HepG2 (cell line): ENCODE measurements at regions not wholly inside any gene's neighbourhood (a gene's known extent, or its start where the extent isn't known, plus 50 kb on each side); places are given as distances from the start of the nearest gene placed in this dataset.

ENCODE experiments used
- ATAC-seq: fragments of 200-7000 bp; cut with Tn5 transposase; 3 replicates; pipeline ENCODE4 v1.9.1; 2020; ENCODE audit warnings: mild to moderate bottlenecking, moderate library complexity
- BruUV-seq: library from RNA; stranded (reverse); fragments of 400-500 nt; replicated peaks from 2 replicates; lab custom pipeline; 2021; lab: Mats Ljungman, UMichigan
- CTCF ChIA-PET: fragments of 300-600 bp; formaldehyde crosslinking; extraction: SDS; loops from one replicate; lab custom pipeline; 2021; ENCODE audit warnings: low total read pairs, inconsistent platforms, low intra/inter-chr PET ratio; lab: Yijun Ruan, JAX
- POLR2A ChIA-PET: fragments of 350-600 bp; sonication (Branson Sonifier 250); formaldehyde crosslinking; loops from one replicate; lab custom pipeline; 2020; ENCODE audit warnings: antibody characterized with exemption, inconsistent platforms; lab: Yijun Ruan, JAX
- DNase-seq: peaks from one replicate; pipeline ENCODE4 v3.0.0-alpha.2; 2015; ENCODE audit warnings: low spot score
- FAIRE-seq: peaks from 3 replicates; lab custom pipeline; 2011; peaks lifted over from hg19 to GRCh38; lab: Jason Lieb, UNC
- H2AFZ ChIP-seq: one replicate; pipeline ENCODE4 v1.6.1; 2011; ENCODE audit warnings: low read length, inconsistent platforms
- H3K27ac ChIP-seq: fragments of 300-600 bp; 3 replicates; pipeline ENCODE4 v1.8.0; 2011; ENCODE audit warnings: mixed run types, mild to moderate bottlenecking, mixed read lengths, low read length, inconsistent platforms; ENCODE audit not compliant: insufficient read depth; ENCODE audit errors: extremely low read length
- H3K27me3 ChIP-seq, 2 experiments: fragments of 200-600 bp in 1 of 2; 2 replicates in 1 of 2; 3 replicates in 1 of 2; pipeline versions ENCODE4 v1.6.0 to v1.8.0; 2011; ENCODE audit warnings: low read length in 2 of 2, mild to moderate bottlenecking in 2 of 2, moderate library complexity in 2 of 2, inconsistent platforms in 1 of 2; ENCODE audit not compliant: insufficient read depth in 2 of 2, control insufficient read depth in 1 of 2
- H3K36me3 ChIP-seq, 2 experiments: fragments of 200-600 bp in 1 of 2; replicated peaks in 1 of 2; 2 replicates in 1 of 2; 3 replicates in 1 of 2; pipeline versions ENCODE4 v1.5.1 to v1.8.0; 2011; ENCODE audit warnings: low read length in 2 of 2, inconsistent platforms in 1 of 2; ENCODE audit not compliant: insufficient read depth in 2 of 2, control insufficient read depth in 1 of 2
- H3K4me1 ChIP-seq: 2 replicates; pipeline ENCODE4 v1.5.1; 2012; ENCODE audit warnings: low read length, inconsistent platforms; ENCODE audit not compliant: insufficient read depth
- H3K4me2 ChIP-seq: 2 replicates; pipeline ENCODE4 v1.6.0; 2011; ENCODE audit warnings: low read depth, low read length, inconsistent platforms
- H3K4me3 ChIP-seq, 3 experiments: fragments of 200-600 bp in 1 of 3; sonication (generic), shearing (Covaris generic) in 1 of 3; replicated peaks in 1 of 3; 2 replicates each; pipeline ENCODE4 v1.5.1; 2011 to 2016; ENCODE audit warnings: low read length in 3 of 3, inconsistent platforms in 2 of 3, low read depth in 2 of 3, mild to moderate bottlenecking in 2 of 3, control low read depth in 1 of 3, mixed read lengths in 1 of 3; ENCODE audit not compliant: insufficient read depth in 1 of 3
- H3K79me2 ChIP-seq: one replicate; pipeline ENCODE4 v1.6.1; 2011; ENCODE audit warnings: low read length, inconsistent platforms; ENCODE audit not compliant: insufficient read depth
- H3K9ac ChIP-seq: 2 replicates; pipeline ENCODE4 v1.6.0; 2011; ENCODE audit warnings: mild to moderate bottlenecking, low read depth, low read length, inconsistent platforms; ENCODE audit not compliant: insufficient read depth
- H3K9me3 ChIP-seq: 2 replicates; pipeline ENCODE4 v1.5.1; 2012; ENCODE audit warnings: mild to moderate bottlenecking, low read length
- H4K20me1 ChIP-seq: 2 replicates; pipeline ENCODE4 v1.6.0; 2011; ENCODE audit warnings: inconsistent platforms, mild to moderate bottlenecking, low read length, moderate library complexity; ENCODE audit not compliant: insufficient read depth
- ARID3A ChIP-seq: IDR thresholded peaks from 2 replicates; pipeline ENCODE4 v1.6.1; 2012; ENCODE audit warnings: low read depth, low read length, improper control_type of control experiment
- CSRNP1 ChIP-seq: sonication (generic); formaldehyde crosslinking; IDR thresholded peaks from 2 replicates; pipeline ENCODE4 v1.8.1; 2023; ENCODE audit warnings: mild to moderate bottlenecking, missing genetic modification reagents
- FIP1L1 ChIP-seq: fragments of 200-400 bp; formaldehyde crosslinking; IDR thresholded peaks from 2 replicates; pipeline ENCODE4 v1.6.1; 2018; ENCODE audit warnings: low read depth, mild to moderate bottlenecking, low read length, moderate library complexity, borderline replicate concordance; ENCODE audit not compliant: insufficient read depth
- FOXO4 ChIP-seq: sonication (generic); formaldehyde crosslinking; conservative IDR thresholded peaks from 2 replicates; pipeline ENCODE4 v1.8.1; 2023; ENCODE audit warnings: missing genetic modification reagents
- GTF3A ChIP-seq: sonication (generic); formaldehyde crosslinking; conservative IDR thresholded peaks from 2 replicates; pipeline ENCODE4 v1.4.0; 2020; ENCODE audit warnings: mild to moderate bottlenecking, missing genetic modification reagents
- HMGA1 ChIP-seq: sonication (generic); formaldehyde crosslinking; conservative IDR thresholded peaks from 2 replicates; pipeline ENCODE4 v1.4.0; 2020; ENCODE audit warnings: missing genetic modification reagents
- HMGXB4 ChIP-seq, 2 experiments: sonication (generic) in 1 of 2; formaldehyde crosslinking in 1 of 2; IDR thresholded peaks; 2 replicates each; pipeline versions ENCODE4 v1.4.0 to v1.6.1; 2018 to 2020; ENCODE audit warnings: missing genetic modification reagents in 2 of 2, borderline replicate concordance in 1 of 2, low read depth in 1 of 2, mild to moderate bottlenecking in 1 of 2, missing biosample characterization in 1 of 2
- KLF6 ChIP-seq: IDR thresholded peaks from 2 replicates; pipeline ENCODE4 v1.8.0; 2016; ENCODE audit warnings: missing biosample characterization, missing genetic modification reagents
- MTA1 ChIP-seq: sonication (generic); formaldehyde crosslinking; IDR thresholded peaks from 2 replicates; pipeline ENCODE4 v1.4.0; 2020; ENCODE audit warnings: missing genetic modification reagents, mild to moderate bottlenecking, borderline replicate concordance
- NAIF1 ChIP-seq: sonication (generic); formaldehyde crosslinking; IDR thresholded peaks from 2 replicates; pipeline ENCODE4 v1.5.0; 2020; ENCODE audit warnings: mild to moderate bottlenecking, missing genetic modification reagents, borderline replicate concordance
- NCOA2 ChIP-seq: sonication (generic); formaldehyde crosslinking; IDR thresholded peaks from 2 replicates; pipeline ENCODE4 v1.8.0; 2022; ENCODE audit warnings: inconsistent platforms
- NCOR1 ChIP-seq: fragments of 200-600 bp; sonication (generic); IDR thresholded peaks from 2 replicates; pipeline ENCODE4 v1.7.0; 2017; ENCODE audit warnings: antibody characterized with exemption, low read length, borderline replicate concordance
- PPARG ChIP-seq: conservative IDR thresholded peaks from 2 replicates; pipeline ENCODE4 v1.6.1; 2016; ENCODE audit warnings: missing biosample characterization, missing genetic modification reagents
- ZBTB42 ChIP-seq: sonication (generic); formaldehyde crosslinking; IDR thresholded peaks from 2 replicates; pipeline ENCODE4 v1.5.0; 2020; ENCODE audit warnings: mild to moderate bottlenecking, missing genetic modification reagents
- ZNF274 ChIP-seq: sonication (generic); formaldehyde crosslinking; IDR thresholded peaks from 2 replicates; pipeline ENCODE4 v1.5.1; 2020; ENCODE audit warnings: mild to moderate bottlenecking, missing genetic modification reagents
- ZNF484 ChIP-seq: sonication (generic); formaldehyde crosslinking; IDR thresholded peaks from 2 replicates; pipeline ENCODE4 v1.5.1; 2020; ENCODE audit warnings: mild to moderate bottlenecking, low read depth, missing genetic modification reagents, borderline replicate concordance
- ZNF605 ChIP-seq: sonication (generic); formaldehyde crosslinking; IDR thresholded peaks from 2 replicates; pipeline ENCODE4 v1.8.0; 2022; ENCODE audit warnings: mild to moderate bottlenecking, missing genetic modification reagents
- WGBS: methylation state at CpG from one replicate; pipeline ENCODE4 v1.1.6; 2017; ENCODE audit warnings: low lambda C conversion rate; 5-methylcytosine and 5-hydroxymethylcytosine counted together
- in situ Hi-C: cut with HindIII; loops from 2 replicates; pipeline ENCODE4 v1.10.0; 2017; ENCODE audit warnings: low pct_unique_long_range_greater_than_20kb; ENCODE audit not compliant: extremely low pct_ligation_motif_present
- intact Hi-C: fragments of 100-400 bp; cut with micrococcal nuclease; formaldehyde crosslinking; loops from one replicate; pipeline ENCODE4 v1.10.0; 2022; ENCODE audit not compliant: unreplicated experiment

- no peak for TF ChIP-seq CSRNP1 (CRISPR knock-in tag)
- no peak for TF ChIP-seq NCOR1
These were observed 166.5 kb downstream of the EBLN2 start (continued) for GRCh38 chr3:73228000-73228399.

GRCh38 chr3:73228437-73228836 is 167.0 kb downstream of the EBLN2 start:
- no peak overlapping the region for H3K27ac ChIP-seq
- no peaks in the 10 kb centered on the region; a peak in 1 of 5 replicates for H3K27me3 ChIP-seq
- H3K4me1 ChIP-seq = no peaks in the 10 kb centered on the region
- ATAC-seq (no peak), FAIRE-seq (no peak), DNase-seq (no peak)
- ChIA-PET POLR2A (no interaction called here), CTCF (no interaction called here)
- in situ Hi-C loops = no loop called here
- H3K9me3 ChIP-seq = no peaks in the 10 kb centered on the region
- no peak overlapping the region for H2AFZ ChIP-seq
- H4K20me1 ChIP-seq = no peaks in the 10 kb centered on the region
- no peak overlapping the region for H3K9ac ChIP-seq
- intact Hi-C loops = no loop called here
- no peaks in the 10 kb centered on the region for H3K36me3 ChIP-seq
- no TSS peak for BruUV-seq
- no peak overlapping the region for H3K4me3 ChIP-seq
- no peaks in the 10 kb centered on the region for H3K79me2 ChIP-seq
- WGBS = 52% methylated on average over 5 of the region's 5 CpGs
- TF ChIP-seq FOXO4 (no peak), FIP1L1 (no peak), HMGA1 (no peak), NCOA2 (no peak), NAIF1 (CRISPR knock-in tag) (no peak), ZBTB42 (CRISPR knock-in tag) (no peak), PPARG (CRISPR knock-in tag) (no peak), ZNF605 (no peak), ZNF484 (CRISPR knock-in tag) (no peak), MTA1 (CRISPR knock-in tag) (no peak), HMGXB4 (CRISPR knock-in tag; IDR thresholded peaks at IDR 0.05; ENCODE audit: borderline replicate concordance in 1 of 2, low read depth in 1 of 2) (no peak), GTF3A (no peak), ZNF274 (no peak), ARID3A (no peak), KLF6 (CRISPR knock-in tag) (no peak)
- no peak overlapping the region for H3K4me2 ChIP-seq
